Cardiac muscle cell (in vitro differentiated cells and primary cell): ENCODE measurements at regions not wholly inside any gene's neighbourhood (a gene's known extent, or its start where the extent isn't known, plus 50 kb on each side); places are given as distances from the start of the nearest gene placed in this dataset.

Source experiments
- DNase-seq, 2 donors: peaks; one replicate each; pipeline versions ENCODE4 v3.0.0 to v3.0.0-alpha.2; 2010 to 2017; ENCODE audit warnings: low read depth in 1 of 2, low spot score in 1 of 2
- H3K27ac ChIP-seq: fragments of 200-600 bp; sonication (generic); 2 replicates; pipeline ENCODE4 v1.5.1; 2016
- H3K27me3 ChIP-seq: fragments of 200-600 bp; sonication (generic); 2 replicates; pipeline ENCODE4 v1.6.0; 2016; ENCODE audit warnings: control low read depth
- H3K36me3 ChIP-seq: fragments of 200-600 bp; sonication (generic); 2 replicates; pipeline ENCODE4 v1.5.1; 2016; ENCODE audit warnings: control low read depth
- H3K4me1 ChIP-seq: fragments of 200-600 bp; sonication (generic); 2 replicates; pipeline ENCODE4 v1.8.1; 2017; ENCODE audit warnings: low read depth, mild to moderate bottlenecking, mixed run types
- H3K4me3 ChIP-seq: fragments of 200-600 bp; sonication (generic); 2 replicates; pipeline ENCODE4 v1.5.1; 2016; ENCODE audit warnings: mild to moderate bottlenecking
- H3K9me3 ChIP-seq: fragments of 200-600 bp; sonication (generic); 2 replicates; pipeline ENCODE4 v1.5.1; 2017; ENCODE audit warnings: low read depth, mild to moderate bottlenecking, control low read depth
- TF ChIP-seq, protein P1 (sequence below): IDR thresholded peaks from 2 replicates; pipeline ENCODE4 v1.5.1; 2012; ENCODE audit warnings: low read depth, mild to moderate bottlenecking, low read length

DNA sequence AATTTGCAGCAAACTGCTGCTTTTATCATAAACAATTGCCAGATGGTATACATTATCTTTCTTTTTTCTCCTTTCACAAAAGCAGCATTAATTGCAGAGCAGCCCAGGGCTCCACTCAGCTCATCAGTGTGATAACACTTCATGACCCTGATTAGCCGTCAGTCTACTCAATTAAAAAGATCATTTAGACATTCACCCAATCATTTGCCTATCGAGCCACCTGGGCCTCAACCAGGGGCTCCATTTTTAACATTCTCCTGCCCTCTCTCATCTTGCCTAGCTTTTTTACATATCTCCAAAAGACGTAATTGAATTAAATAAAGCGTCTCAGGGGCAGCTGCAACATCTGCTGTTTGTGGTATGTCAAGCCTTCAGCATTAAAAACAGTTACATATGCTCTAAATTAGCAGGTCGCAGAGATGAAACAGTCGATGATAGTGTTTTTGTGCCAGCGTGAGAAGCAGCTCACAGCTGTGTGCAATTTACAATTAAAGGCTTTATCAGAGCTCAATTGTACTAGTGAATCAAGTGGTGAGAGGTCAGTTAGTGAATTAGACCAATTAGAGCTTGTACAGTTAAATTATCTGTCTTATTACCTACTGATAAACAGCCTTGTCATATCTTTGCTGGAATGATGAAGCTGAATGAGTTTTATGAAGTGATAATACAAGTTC lies 522.5 kb downstream of the ETV1 start:
- DNase-seq = no peak
- no peaks in the 10 kb centered on the region for H3K36me3 ChIP-seq
- H3K27me3 ChIP-seq = no peaks in the 10 kb centered on the region
- H3K27ac ChIP-seq = no peak overlapping the region
- TF ChIP-seq, protein P1, sequence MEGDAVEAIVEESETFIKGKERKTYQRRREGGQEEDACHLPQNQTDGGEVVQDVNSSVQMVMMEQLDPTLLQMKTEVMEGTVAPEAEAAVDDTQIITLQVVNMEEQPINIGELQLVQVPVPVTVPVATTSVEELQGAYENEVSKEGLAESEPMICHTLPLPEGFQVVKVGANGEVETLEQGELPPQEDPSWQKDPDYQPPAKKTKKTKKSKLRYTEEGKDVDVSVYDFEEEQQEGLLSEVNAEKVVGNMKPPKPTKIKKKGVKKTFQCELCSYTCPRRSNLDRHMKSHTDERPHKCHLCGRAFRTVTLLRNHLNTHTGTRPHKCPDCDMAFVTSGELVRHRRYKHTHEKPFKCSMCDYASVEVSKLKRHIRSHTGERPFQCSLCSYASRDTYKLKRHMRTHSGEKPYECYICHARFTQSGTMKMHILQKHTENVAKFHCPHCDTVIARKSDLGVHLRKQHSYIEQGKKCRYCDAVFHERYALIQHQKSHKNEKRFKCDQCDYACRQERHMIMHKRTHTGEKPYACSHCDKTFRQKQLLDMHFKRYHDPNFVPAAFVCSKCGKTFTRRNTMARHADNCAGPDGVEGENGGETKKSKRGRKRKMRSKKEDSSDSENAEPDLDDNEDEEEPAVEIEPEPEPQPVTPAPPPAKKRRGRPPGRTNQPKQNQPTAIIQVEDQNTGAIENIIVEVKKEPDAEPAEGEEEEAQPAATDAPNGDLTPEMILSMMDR = no peak
- H3K9me3 ChIP-seq = no peaks in the 10 kb centered on the region
- peaks cover 5% of the 10 kb centered on the region for H3K4me1 ChIP-seq
- no peak overlapping the region for H3K4me3 ChIP-seq

DNA sequence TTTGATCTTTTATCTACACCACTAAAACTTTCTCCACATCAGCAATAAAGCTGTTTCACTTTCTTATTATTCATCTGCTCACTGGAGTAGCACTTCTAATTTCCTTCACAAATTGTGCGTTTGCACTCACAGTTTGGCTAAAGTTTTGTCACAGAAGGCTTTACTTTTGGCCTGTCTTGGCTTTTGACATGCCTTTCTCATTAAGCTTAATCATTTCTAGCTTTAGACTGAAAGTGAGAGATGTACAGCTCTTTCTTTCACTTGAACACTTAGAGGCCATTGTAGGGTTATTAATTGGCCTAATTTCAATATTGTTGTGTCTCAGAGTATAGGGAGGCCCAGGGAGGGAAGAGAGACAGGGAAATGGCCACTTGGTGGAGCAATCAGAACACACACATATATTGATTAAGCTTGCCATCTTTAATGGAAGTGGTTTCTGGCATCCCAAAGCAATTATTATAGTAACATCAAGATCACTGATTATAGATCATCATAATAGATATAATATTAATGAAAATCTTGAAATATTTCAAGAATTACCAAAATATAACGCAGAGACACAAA lies 512.5 kb downstream of the ETV1 start:
- TF ChIP-seq, protein P1 = no peak
- Histone ChIP-seq H3K27me3 (no peaks in the 10 kb centered on the region), H3K27ac (no peak overlapping the region), H3K36me3 (no peaks in the 10 kb centered on the region), H3K4me3 (no peak overlapping the region), H3K9me3 (no peaks in the 10 kb centered on the region), H3K4me1 (no peaks in the 10 kb centered on the region)
- peak in 1 of 2 donors; percentile 1 for DNase-seq

DNA sequence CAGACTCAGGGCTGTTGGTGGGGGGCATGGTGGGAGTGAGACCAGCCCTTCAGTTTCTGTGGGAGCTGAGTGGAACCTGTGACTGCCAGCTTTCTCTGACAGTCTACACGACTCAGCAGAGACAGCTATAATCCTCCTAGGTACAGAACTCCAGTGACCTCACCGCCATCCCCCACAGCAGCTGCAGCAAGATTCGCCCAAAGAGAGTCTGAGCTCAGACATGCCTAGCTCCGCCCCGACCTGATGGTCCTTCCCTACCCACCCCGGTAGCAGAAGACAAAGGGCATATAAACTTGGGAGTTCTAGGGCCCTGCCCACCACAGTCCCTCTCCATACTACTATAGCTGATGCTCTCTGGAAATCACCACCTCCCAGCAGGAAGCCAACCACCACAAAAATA lies 500.1 kb downstream of the ETV1 start:
- Histone ChIP-seq H3K27me3 (no peaks in the 10 kb centered on the region), H3K4me1 (no peaks in the 10 kb centered on the region), H3K9me3 (no peaks in the 10 kb centered on the region), H3K4me3 (no peak overlapping the region), H3K36me3 (no peaks in the 10 kb centered on the region), H3K27ac (no peak overlapping the region)
- TF ChIP-seq, protein P1 = no peak
- no peak for DNase-seq

DNA sequence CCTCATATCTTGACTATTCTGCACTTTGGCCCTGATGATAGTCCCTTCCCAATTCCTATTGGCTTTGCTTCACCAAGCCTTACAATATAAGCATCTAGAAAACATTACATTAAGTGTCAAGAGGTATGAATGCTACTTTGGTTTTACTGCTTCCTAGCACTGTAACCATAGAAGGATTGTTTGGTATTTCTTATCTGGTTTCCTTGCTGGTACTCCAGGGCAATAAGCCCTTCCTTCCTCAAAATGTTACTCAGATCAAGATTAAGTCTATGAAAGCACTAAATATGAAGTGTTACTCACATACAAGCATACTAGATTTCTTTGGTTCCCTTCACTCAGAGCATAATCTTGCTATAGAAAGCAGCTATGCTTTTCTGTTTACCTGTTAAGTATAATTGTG lies 492.5 kb downstream of the ETV1 start:
- no peak overlapping the region for H3K27ac ChIP-seq
- TF ChIP-seq, protein P1 = no peak
- no peaks in the 10 kb centered on the region for H3K36me3 ChIP-seq
- H3K4me1 ChIP-seq = no peaks in the 10 kb centered on the region
- H3K4me3 ChIP-seq = no peak overlapping the region
- no peaks in the 10 kb centered on the region for H3K27me3 ChIP-seq
- no peaks in the 10 kb centered on the region for H3K9me3 ChIP-seq
- peak in 1 of 2 donors; percentile 4 for DNase-seq

DNA sequence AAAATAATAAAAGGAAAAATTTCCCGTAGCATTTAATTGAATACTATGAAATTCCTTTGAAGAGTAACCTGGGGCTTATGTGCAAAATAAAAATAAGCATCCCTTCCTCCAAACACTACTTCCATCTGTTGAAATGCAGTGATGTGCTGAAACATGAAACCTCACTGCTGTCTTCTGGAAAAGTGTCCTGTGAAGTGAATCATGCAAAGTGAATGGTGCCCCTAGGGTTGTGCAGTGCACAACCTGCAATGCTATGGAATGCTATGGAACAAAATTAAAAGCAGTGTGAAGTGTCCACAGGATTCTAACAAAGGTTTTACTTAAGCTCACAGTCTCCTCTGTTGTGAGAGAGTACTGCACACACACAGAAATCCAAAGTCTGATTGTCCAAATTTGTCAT lies 480.9 kb downstream of the ETV1 start:
- Histone ChIP-seq H3K27me3 (no peaks in the 10 kb centered on the region), H3K4me1 (no peaks in the 10 kb centered on the region), H3K36me3 (no peaks in the 10 kb centered on the region), H3K4me3 (no peak overlapping the region), H3K9me3 (no peaks in the 10 kb centered on the region), H3K27ac (no peak overlapping the region)
- TF ChIP-seq, protein P1 = no peak
- peak in 1 of 2 donors; percentile 14 for DNase-seq
